IMR-90 (cell line): ENCODE measurements at regions not wholly inside any gene's neighbourhood (a gene's known extent, or its start where the extent isn't known, plus 50 kb on each side); places are given as distances from the start of the nearest gene placed in this dataset.
"Not testable (repeated sequence)": the region's sequence is repeated elsewhere in the genome, so short reads cannot be mapped to it uniquely, and the experiment has no call there.

ENCODE experiments used
- CEBPB ChIP-seq: IDR thresholded peaks from 2 replicates; pipeline ENCODE4 v1.6.1; 2012; ENCODE audit warnings: low read depth, low read length, improper control_type of control experiment
- FOS ChIP-seq: fragments of 150-350 bp; IDR thresholded peaks from 2 replicates; pipeline ENCODE4 v1.6.1; 2016; ENCODE audit warnings: low read depth, low read length
- MAFK ChIP-seq: IDR thresholded peaks from 2 replicates; pipeline ENCODE4 v1.6.1; 2012; ENCODE audit warnings: low read depth, low read length, improper control_type of control experiment
- MAZ ChIP-seq: IDR thresholded peaks from 2 replicates; pipeline ENCODE4 v1.6.1; 2012; ENCODE audit warnings: low read depth, mild to moderate bottlenecking, low read length, improper control_type of control experiment, moderate library complexity, borderline replicate concordance
- MXI1 ChIP-seq: IDR thresholded peaks from 2 replicates; pipeline ENCODE4 v1.6.1; 2012; ENCODE audit warnings: low read depth, mild to moderate bottlenecking, low read length, moderate library complexity, borderline replicate concordance
- POLR2A ChIP-seq: IDR thresholded peaks from 2 replicates; pipeline ENCODE4 v1.6.1; 2012; ENCODE audit warnings: mild to moderate bottlenecking, low read depth, low read length
- RAD21 ChIP-seq: IDR thresholded peaks from 2 replicates; pipeline ENCODE4 v1.6.1; 2012; ENCODE audit warnings: low read length, improper control_type of control experiment
- RFX5 ChIP-seq: IDR thresholded peaks from 2 replicates; pipeline ENCODE4 v1.8.0; 2012; ENCODE audit warnings: low read depth, mild to moderate bottlenecking, low read length, moderate library complexity
- SMC3 ChIP-seq: fragments of 150-350 bp; IDR thresholded peaks from 2 replicates; pipeline ENCODE4 v1.6.1; 2016; ENCODE audit warnings: low read depth, mild to moderate bottlenecking, antibody characterized with exemption, low read length, moderate library complexity
- TF ChIP-seq, protein P1 (sequence below): conservative IDR thresholded peaks from 2 replicates; pipeline ENCODE4 v1.5.1; 2012; ENCODE audit warnings: mild to moderate bottlenecking, low read depth, low read length, improper control_type of control experiment
- TF ChIP-seq, protein P2 (sequence below): fragments of 150-350 bp; IDR thresholded peaks from 2 replicates; pipeline ENCODE4 v1.6.1; 2017; ENCODE audit warnings: mild to moderate bottlenecking, antibody characterized with exemption, low read length, low read depth

DNA sequence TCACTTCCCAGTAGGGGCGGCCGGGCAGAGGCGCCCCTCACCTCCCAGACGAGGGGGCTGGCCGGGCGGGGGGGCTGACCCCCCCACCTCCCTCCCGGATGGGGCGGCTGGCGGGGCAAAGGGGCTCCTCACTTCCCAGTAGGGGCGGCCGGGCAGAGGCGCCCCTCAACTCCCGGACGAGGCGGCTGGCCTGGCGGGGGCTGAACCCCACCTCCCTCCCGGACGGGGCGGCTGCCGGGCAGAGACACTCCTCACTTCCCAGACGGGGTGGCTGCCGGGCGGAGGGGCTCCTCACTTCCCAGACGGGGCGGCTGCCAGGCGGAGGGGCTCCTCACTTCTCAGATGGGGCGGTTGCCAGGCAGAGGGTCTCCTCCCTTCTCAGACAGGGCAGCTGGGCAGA, 75.6 kb downstream of the APOBEC1 start:
- TF ChIP-seq, protein P1, sequence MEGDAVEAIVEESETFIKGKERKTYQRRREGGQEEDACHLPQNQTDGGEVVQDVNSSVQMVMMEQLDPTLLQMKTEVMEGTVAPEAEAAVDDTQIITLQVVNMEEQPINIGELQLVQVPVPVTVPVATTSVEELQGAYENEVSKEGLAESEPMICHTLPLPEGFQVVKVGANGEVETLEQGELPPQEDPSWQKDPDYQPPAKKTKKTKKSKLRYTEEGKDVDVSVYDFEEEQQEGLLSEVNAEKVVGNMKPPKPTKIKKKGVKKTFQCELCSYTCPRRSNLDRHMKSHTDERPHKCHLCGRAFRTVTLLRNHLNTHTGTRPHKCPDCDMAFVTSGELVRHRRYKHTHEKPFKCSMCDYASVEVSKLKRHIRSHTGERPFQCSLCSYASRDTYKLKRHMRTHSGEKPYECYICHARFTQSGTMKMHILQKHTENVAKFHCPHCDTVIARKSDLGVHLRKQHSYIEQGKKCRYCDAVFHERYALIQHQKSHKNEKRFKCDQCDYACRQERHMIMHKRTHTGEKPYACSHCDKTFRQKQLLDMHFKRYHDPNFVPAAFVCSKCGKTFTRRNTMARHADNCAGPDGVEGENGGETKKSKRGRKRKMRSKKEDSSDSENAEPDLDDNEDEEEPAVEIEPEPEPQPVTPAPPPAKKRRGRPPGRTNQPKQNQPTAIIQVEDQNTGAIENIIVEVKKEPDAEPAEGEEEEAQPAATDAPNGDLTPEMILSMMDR = not testable (repeated sequence)
- TF ChIP-seq, protein P2, sequence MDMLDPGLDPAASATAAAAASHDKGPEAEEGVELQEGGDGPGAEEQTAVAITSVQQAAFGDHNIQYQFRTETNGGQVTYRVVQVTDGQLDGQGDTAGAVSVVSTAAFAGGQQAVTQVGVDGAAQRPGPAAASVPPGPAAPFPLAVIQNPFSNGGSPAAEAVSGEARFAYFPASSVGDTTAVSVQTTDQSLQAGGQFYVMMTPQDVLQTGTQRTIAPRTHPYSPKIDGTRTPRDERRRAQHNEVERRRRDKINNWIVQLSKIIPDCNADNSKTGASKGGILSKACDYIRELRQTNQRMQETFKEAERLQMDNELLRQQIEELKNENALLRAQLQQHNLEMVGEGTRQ = not testable (repeated sequence)
- TF ChIP-seq MAZ, CEBPB, MXI1, MAFK, SMC3, POLR2A, RAD21, RFX5, FOS: not testable (repeated sequence)
